ENCODE measurements at regions not wholly inside any gene's neighbourhood (a gene's known extent, or its start where the extent isn't known, plus 50 kb on each side); places are given as distances from the start of the nearest gene placed in this dataset.

GRCh38 chr13:50712881-50713280, 130.6 kb downstream of the DLEU7 start:
- Histone ChIP-seq H3K27me3 (ENCODE audit: control insufficient read depth, insufficient read depth, low read length) (no peaks in the 10 kb centered on the region), H3K36me3 (ENCODE audit: control insufficient read depth, insufficient read depth, low read length) (no peaks in the 10 kb centered on the region), H3K4me3 (ENCODE audit: low read length) (no peak overlapping the region), H3K4me1 (ENCODE audit: control insufficient read depth, insufficient read depth, low read length) (no peaks in the 10 kb centered on the region; the same call in 1 of the 2 replicates), H3K27ac (ENCODE audit: low read length) (no peak overlapping the region), H3K9me3 (ENCODE audit: control insufficient read depth, insufficient read depth, low read length) (no peaks in the 10 kb centered on the region)
- WGBS (ENCODE audit: insufficient coverage, insufficient read length), result no CpG with 5 or more reads among the region's 7 CpGs
- no peak for DNase-seq (ENCODE audit: low read depth, low spot score)

DNA sequence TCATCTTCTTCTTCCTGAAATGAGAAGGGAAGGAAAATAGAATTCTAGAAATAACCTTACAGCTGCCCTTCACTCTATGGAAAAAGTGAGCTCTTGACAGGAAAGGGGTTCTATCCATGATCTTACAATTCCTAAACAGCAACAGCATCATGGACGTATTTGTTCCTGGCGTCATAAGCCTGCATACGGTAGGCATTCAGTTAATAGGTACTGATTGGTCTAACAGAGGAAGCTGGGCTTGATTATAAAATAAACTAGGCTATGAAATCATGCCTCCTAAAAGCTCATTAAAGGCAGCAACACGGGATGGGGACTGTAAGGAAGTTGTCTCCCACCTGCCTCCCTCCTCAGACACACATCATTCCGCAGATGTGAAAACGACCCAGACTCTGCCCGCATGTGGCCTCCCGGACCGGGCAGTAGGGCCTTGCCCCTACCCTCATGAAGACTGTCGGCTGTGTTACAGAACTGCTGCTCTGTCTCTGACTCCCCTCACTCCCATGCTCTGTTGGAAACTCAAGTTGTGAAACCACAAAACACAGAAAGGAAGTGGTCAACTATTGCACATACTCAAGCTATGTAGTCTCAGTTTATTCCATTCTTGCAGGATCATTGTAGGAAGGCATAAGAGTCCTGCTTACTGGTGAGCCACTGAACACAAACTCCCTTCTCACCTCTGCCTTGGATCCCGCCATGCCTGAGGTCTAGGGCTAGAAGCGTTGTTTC, 129.8 kb downstream of the DLEU7 start:
- no peak overlapping the region for H3K27ac ChIP-seq (ENCODE audit: low read length)

DNA sequence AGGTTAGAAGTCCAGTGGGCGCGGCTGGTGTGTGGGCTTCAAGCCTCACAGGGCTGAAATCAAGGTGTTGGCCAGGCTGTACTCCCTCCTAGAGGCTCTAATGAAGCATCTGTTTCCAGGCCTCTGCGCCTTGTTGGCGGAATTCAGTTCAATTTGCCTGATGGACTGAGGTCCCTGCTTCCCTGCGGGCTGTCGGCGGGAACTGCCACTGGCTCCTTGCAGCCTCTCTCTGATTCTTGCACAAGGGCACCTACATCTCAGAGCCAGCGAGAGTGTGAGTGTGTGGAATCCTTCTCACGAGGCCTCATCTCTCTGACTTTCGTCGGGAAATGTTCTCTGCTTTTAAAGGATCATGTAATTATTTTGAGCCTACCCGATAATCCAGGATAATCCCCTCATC, 128.6 kb downstream of the DLEU7 start:
- Histone ChIP-seq H3K4me3 (ENCODE audit: low read length) (no peak overlapping the region), H3K4me1 (ENCODE audit: control insufficient read depth, insufficient read depth, low read length) (no peaks in the 10 kb centered on the region; the same call in 1 of the 2 replicates), H3K36me3 (ENCODE audit: control insufficient read depth, insufficient read depth, low read length) (no peaks in the 10 kb centered on the region), H3K27me3 (ENCODE audit: control insufficient read depth, insufficient read depth, low read length) (no peaks in the 10 kb centered on the region), H3K27ac (ENCODE audit: low read length) (no peak overlapping the region), H3K9me3 (ENCODE audit: control insufficient read depth, insufficient read depth, low read length) (no peaks in the 10 kb centered on the region)
- no peak for DNase-seq (ENCODE audit: low read depth, low spot score)
- no CpG with 5 or more reads among the region's 12 CpGs for WGBS (ENCODE audit: insufficient coverage, insufficient read length)

More for the DNA sequence above, 129.8 kb downstream of the DLEU7 start:
- Histone ChIP-seq H3K4me3 (ENCODE audit: low read length) (no peak overlapping the region), H3K36me3 (ENCODE audit: control insufficient read depth, insufficient read depth, low read length) (no peaks in the 10 kb centered on the region), H3K9me3 (ENCODE audit: control insufficient read depth, insufficient read depth, low read length) (no peaks in the 10 kb centered on the region), H3K4me1 (ENCODE audit: control insufficient read depth, insufficient read depth, low read length) (no peaks in the 10 kb centered on the region; the same call in 1 of the 2 replicates), H3K27me3 (ENCODE audit: control insufficient read depth, insufficient read depth, low read length) (no peaks in the 10 kb centered on the region)
- DNase-seq (ENCODE audit: low read depth, low spot score), result no peak
- no CpG with 5 or more reads among the region's 12 CpGs for WGBS (ENCODE audit: insufficient coverage, insufficient read length)

GRCh38 chr13:50715402-50716146, 127.9 kb downstream of the DLEU7 start:
- WGBS (ENCODE audit: insufficient coverage, insufficient read length), result no CpG with 5 or more reads among the region's 14 CpGs
- no peak for DNase-seq (ENCODE audit: low read depth, low spot score)
- H3K4me3 ChIP-seq (ENCODE audit: low read length), result no peak overlapping the region

GRCh38 chr13:50720861-50721671, 122.4 kb downstream of the DLEU7 start:
- Histone ChIP-seq H3K4me1 (ENCODE audit: control insufficient read depth, insufficient read depth, low read length) (no peaks in the 10 kb centered on the region), H3K27ac (ENCODE audit: low read length) (no peak overlapping the region), H3K36me3 (ENCODE audit: control insufficient read depth, insufficient read depth, low read length) (no peaks in the 10 kb centered on the region), H3K9me3 (ENCODE audit: control insufficient read depth, insufficient read depth, low read length) (no peaks in the 10 kb centered on the region), H3K4me3 (ENCODE audit: low read length) (no peak overlapping the region), H3K27me3 (ENCODE audit: control insufficient read depth, insufficient read depth, low read length) (no peaks in the 10 kb centered on the region)
- WGBS (ENCODE audit: insufficient coverage, insufficient read length), result no CpG with 5 or more reads among the region's 8 CpGs
- DNase-seq (ENCODE audit: low read depth, low spot score), result no peak

More at GRCh38 chr13:50715402-50716146, 127.9 kb downstream of the DLEU7 start:
- no peak overlapping the region for H3K27ac ChIP-seq (ENCODE audit: low read length)
- H3K9me3 ChIP-seq (ENCODE audit: control insufficient read depth, insufficient read depth, low read length), result no peaks in the 10 kb centered on the region
- H3K27me3 ChIP-seq (ENCODE audit: control insufficient read depth, insufficient read depth, low read length), result no peaks in the 10 kb centered on the region
- no peaks in the 10 kb centered on the region for H3K36me3 ChIP-seq (ENCODE audit: control insufficient read depth, insufficient read depth, low read length)
- no peaks in the 10 kb centered on the region; the same call in 1 of the 2 replicates for H3K4me1 ChIP-seq (ENCODE audit: control insufficient read depth, insufficient read depth, low read length)

- no peaks in the 10 kb centered on the region for H3K27me3 ChIP-seq (ENCODE audit: control insufficient read depth, insufficient read depth, low read length)
- no peaks in the 10 kb centered on the region for H3K9me3 ChIP-seq (ENCODE audit: control insufficient read depth, insufficient read depth, low read length)
- no CpG with 5 or more reads among the region's 1 CpG for WGBS (ENCODE audit: insufficient coverage, insufficient read length)
Measured at GRCh38 chr13:50721672-50721992, 121.9 kb downstream of the DLEU7 start.

DNA sequence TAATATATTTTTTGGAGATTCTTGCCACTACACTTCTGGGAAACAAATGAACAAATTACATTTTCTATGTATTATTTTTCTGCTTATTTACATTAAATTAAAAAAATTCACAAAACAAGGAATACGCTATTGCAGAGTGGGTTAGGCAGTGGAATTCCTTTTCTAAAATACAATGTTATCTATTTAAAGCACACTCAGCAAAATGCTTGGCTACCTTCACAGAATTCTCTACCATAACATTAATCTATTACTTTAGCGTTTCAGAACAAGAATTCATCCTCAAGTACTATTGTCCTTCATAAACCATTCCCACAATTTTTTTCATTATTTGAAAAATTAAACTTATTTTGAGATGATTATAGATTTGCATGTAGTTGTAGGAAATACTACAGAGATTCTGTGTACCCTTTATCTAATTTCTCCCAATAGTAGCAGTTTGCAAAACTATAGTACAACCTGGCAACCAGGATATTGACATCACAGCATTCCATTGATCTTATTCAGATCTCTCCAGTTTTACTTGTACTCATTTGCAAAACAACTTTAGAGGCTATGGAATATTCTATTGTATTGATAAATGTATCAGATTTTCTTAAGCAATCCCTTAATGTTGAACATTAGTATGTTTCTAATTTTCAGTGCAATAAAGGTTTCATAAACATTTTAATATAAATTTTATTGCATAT, 120.9 kb downstream of the DLEU7 start:
- DNase-seq (ENCODE audit: low read depth, low spot score), result no peak
- 100% methylated on average over 1 of the region's 2 CpGs for WGBS (ENCODE audit: insufficient coverage, insufficient read length)
- H3K36me3 ChIP-seq (ENCODE audit: control insufficient read depth, insufficient read depth, low read length), result no peaks in the 10 kb centered on the region
- H3K4me3 ChIP-seq (ENCODE audit: low read length), result no peak overlapping the region
- no peak overlapping the region for H3K27ac ChIP-seq (ENCODE audit: low read length)
- no peaks in the 10 kb centered on the region for H3K9me3 ChIP-seq (ENCODE audit: control insufficient read depth, insufficient read depth, low read length)
- no peaks in the 10 kb centered on the region for H3K27me3 ChIP-seq (ENCODE audit: control insufficient read depth, insufficient read depth, low read length)
- no peaks in the 10 kb centered on the region for H3K4me1 ChIP-seq (ENCODE audit: control insufficient read depth, insufficient read depth, low read length)

More at GRCh38 chr13:50721672-50721992, 121.9 kb downstream of the DLEU7 start:
- no peak for DNase-seq (ENCODE audit: low read depth, low spot score)
- Histone ChIP-seq H3K36me3 (ENCODE audit: control insufficient read depth, insufficient read depth, low read length) (no peaks in the 10 kb centered on the region), H3K4me1 (ENCODE audit: control insufficient read depth, insufficient read depth, low read length) (no peaks in the 10 kb centered on the region), H3K4me3 (ENCODE audit: low read length) (no peak overlapping the region), H3K27ac (ENCODE audit: low read length) (no peak overlapping the region)

- no peak overlapping the region for H3K27ac ChIP-seq (ENCODE audit: low read length)
- H3K4me1 ChIP-seq (ENCODE audit: control insufficient read depth, insufficient read depth, low read length), result no peaks in the 10 kb centered on the region
- DNase-seq (ENCODE audit: low read depth, low spot score), result no peak
- no peak overlapping the region for H3K4me3 ChIP-seq (ENCODE audit: low read length)
- no peaks in the 10 kb centered on the region for H3K36me3 ChIP-seq (ENCODE audit: control insufficient read depth, insufficient read depth, low read length)
- no peaks in the 10 kb centered on the region for H3K9me3 ChIP-seq (ENCODE audit: control insufficient read depth, insufficient read depth, low read length)
- H3K27me3 ChIP-seq (ENCODE audit: control insufficient read depth, insufficient read depth, low read length), result no peaks in the 10 kb centered on the region
- WGBS (ENCODE audit: insufficient coverage, insufficient read length), result no CpG with 5 or more reads among the region's 4 CpGs
Measured at GRCh38 chr13:50724438-50724837, 119.1 kb downstream of the DLEU7 start.

- Histone ChIP-seq H3K27me3 (ENCODE audit: control insufficient read depth, insufficient read depth, low read length) (no peaks in the 10 kb centered on the region), H3K36me3 (ENCODE audit: control insufficient read depth, insufficient read depth, low read length) (no peaks in the 10 kb centered on the region), H3K9me3 (ENCODE audit: control insufficient read depth, insufficient read depth, low read length) (no peaks in the 10 kb centered on the region), H3K4me3 (ENCODE audit: low read length) (no peak overlapping the region), H3K4me1 (ENCODE audit: control insufficient read depth, insufficient read depth, low read length) (no peaks in the 10 kb centered on the region), H3K27ac (ENCODE audit: low read length) (no peak overlapping the region)
- WGBS (ENCODE audit: insufficient coverage, insufficient read length), result no CpG with 5 or more reads among the region's 5 CpGs
- no peak for DNase-seq (ENCODE audit: low read depth, low spot score)
Measured at GRCh38 chr13:50724913-50725312, 118.6 kb downstream of the DLEU7 start.

- H3K27ac ChIP-seq (ENCODE audit: low read length), result no peak overlapping the region
- H3K4me3 ChIP-seq (ENCODE audit: low read length), result no peak overlapping the region
- no peaks in the 10 kb centered on the region for H3K4me1 ChIP-seq (ENCODE audit: control insufficient read depth, insufficient read depth, low read length)
- no peaks in the 10 kb centered on the region for H3K27me3 ChIP-seq (ENCODE audit: control insufficient read depth, insufficient read depth, low read length)
- no peaks in the 10 kb centered on the region for H3K9me3 ChIP-seq (ENCODE audit: control insufficient read depth, insufficient read depth, low read length)
- H3K36me3 ChIP-seq (ENCODE audit: control insufficient read depth, insufficient read depth, low read length), result no peaks in the 10 kb centered on the region
- no CpG with 5 or more reads among the region's 4 CpGs for WGBS (ENCODE audit: insufficient coverage, insufficient read length)
- no peak for DNase-seq (ENCODE audit: low read depth, low spot score)
Measured at GRCh38 chr13:50726164-50726563, 117.3 kb downstream of the DLEU7 start.

Measured in iPS DF 6.9 (cell line).